ENCODE measurements at regions not wholly inside any gene's neighbourhood (a gene's known extent, or its start where the extent isn't known, plus 50 kb on each side); places are given as distances from the start of the nearest gene placed in this dataset.

- no peak for DNase-seq
These were observed 359.2 kb upstream of the ATP2B1 start for GRCh38 chr12:90067791-90068190.

GRCh38 chr12:90064852-90065801 is 356.5 kb upstream of the ATP2B1 start:
- no peak for DNase-seq

- no peak for DNase-seq
These were observed 354.2 kb upstream of the ATP2B1 start for GRCh38 chr12:90062799-90063198.

GRCh38 chr12:90061809-90062208 is 353.2 kb upstream of the ATP2B1 start:
- no peak for DNase-seq

GRCh38 chr12:90060031-90060430 is 351.4 kb upstream of the ATP2B1 start:
- no peak for DNase-seq

GRCh38 chr12:90058704-90059103 is 350.1 kb upstream of the ATP2B1 start:
- no peak for DNase-seq

- DNase-seq, result no peak
These were observed 346.4 kb upstream of the ATP2B1 start for GRCh38 chr12:90055071-90055470.

- no peak for DNase-seq
These were observed 340.3 kb upstream of the ATP2B1 start for GRCh38 chr12:90048918-90049317.

GRCh38 chr12:90045559-90045958 is 336.9 kb upstream of the ATP2B1 start:
- DNase-seq, result no peak

GRCh38 chr12:90044069-90044468 is 335.4 kb upstream of the ATP2B1 start:
- no peak for DNase-seq

GRCh38 chr12:90042920-90043641 is 334.4 kb upstream of the ATP2B1 start:
- DNase-seq, result no peak

GRCh38 chr12:90038289-90038688 is 329.7 kb upstream of the ATP2B1 start:
- no peak for DNase-seq

- DNase-seq, result no peak
These were observed 329.1 kb upstream of the ATP2B1 start for GRCh38 chr12:90037740-90038139.

GRCh38 chr12:90036637-90037036 is 328.0 kb upstream of the ATP2B1 start:
- DNase-seq, result no peak

GRCh38 chr12:90030726-90031125 is 322.1 kb upstream of the ATP2B1 start:
- DNase-seq, result no peak

- DNase-seq, result no peak
These were observed 320.7 kb upstream of the ATP2B1 start for GRCh38 chr12:90029317-90029716.

GRCh38 chr12:90028635-90029051 is 320.0 kb upstream of the ATP2B1 start:
- no peak for DNase-seq

GRCh38 chr12:90027889-90028634 is 319.4 kb upstream of the ATP2B1 start:
- DNase-seq, result no peak

- no peak for DNase-seq
These were observed 318.4 kb upstream of the ATP2B1 start for GRCh38 chr12:90027041-90027440.

- no peak for DNase-seq
These were observed 317.9 kb upstream of the ATP2B1 start for GRCh38 chr12:90026516-90026915.

- DNase-seq, result no peak
These were observed 315.6 kb upstream of the ATP2B1 start for GRCh38 chr12:90024262-90024661.

GRCh38 chr12:90023207-90023900 is 314.7 kb upstream of the ATP2B1 start:
- no peak for DNase-seq
